NCI-H82 treated with DMSO at 0.1 percent for 48 hours (cell line): ENCODE measurements at regions not wholly inside any gene's neighbourhood (a gene's known extent, or its start where the extent isn't known, plus 50 kb on each side); places are given as distances from the start of the nearest gene placed in this dataset.

Source experiments
- DNase-seq: peaks from one replicate; lab custom pipeline; 2025; ENCODE audit not compliant: unreplicated experiment; lab: John Stamatoyannopoulos, UW

DNA sequence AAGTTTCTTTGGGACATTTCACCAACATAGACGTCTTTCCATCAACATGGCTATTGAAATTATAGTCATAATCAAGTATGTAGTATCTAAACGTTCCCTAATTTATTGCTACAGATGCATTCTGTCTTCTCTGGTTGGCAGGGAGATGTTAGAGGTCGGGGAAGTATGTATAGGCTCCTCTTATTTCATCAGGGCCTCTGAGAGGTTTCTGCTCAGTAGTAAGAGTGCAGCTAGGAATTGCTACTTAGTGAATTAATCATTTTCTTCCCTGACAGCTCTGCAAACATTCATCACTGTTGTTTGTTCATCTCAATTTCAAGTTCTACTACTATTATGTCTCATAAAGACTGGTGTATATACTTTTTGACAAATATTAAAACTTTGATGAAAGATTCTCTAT is 309.7 kb upstream of the NR2F2 start:
- DNase-seq, result no peak

DNA sequence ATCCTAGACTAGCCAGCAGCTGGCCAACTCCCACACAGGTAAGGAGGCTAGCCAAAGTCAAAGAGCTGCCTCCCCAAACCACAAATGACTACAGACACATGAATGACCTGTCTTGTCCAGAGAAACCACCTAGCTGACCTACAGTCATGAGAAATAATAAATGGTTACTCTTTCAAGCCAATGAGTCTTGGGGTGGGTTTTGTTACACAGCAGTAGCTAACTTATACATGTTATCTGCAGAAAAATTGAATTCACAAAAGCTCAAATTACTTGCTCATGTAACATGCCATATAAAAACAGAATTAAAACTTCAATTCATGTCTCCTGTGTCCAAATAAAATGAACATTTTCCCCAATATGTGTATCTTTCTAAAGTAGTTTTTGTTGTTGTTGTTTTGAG is 307.4 kb upstream of the NR2F2 start:
- DNase-seq, result no peak

DNA sequence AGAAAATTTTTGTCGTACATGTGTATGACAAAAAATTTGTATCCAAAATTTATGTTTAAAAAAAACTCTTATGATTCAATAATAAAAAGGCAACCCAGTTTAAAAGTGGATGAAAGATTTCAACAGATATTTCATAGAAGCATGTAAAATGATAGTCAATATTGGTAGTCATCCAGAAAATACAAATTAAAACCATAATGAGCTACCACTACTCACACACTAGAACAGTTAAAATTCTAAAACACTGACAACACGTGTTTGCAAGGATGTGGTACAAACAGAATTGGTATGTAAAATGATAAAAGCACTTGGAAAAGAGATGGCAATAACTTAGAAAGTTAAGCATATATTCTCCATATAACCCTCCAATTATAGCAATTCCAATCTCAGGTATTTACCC is 303.0 kb upstream of the NR2F2 start:
- no peak for DNase-seq

DNA sequence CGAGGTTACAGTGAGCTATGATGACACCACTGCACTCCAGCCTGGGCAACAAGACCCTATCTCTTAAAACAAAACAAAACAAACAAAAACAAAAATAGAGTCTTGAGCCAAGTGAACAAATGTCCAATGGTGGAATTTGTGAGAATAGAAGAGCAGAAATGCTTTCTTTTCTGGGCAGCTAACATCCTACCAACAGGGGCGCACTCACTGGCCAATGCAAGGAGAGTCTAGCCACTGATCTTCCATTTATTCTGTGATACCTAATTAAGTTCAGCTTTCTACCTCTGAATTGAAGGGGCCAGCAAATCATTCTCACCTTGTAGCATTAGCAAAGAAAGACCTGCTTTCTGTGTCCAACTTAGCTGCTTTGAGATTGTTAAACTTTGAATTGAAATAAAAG is 301.9 kb upstream of the NR2F2 start:
- DNase-seq, result no peak

DNA sequence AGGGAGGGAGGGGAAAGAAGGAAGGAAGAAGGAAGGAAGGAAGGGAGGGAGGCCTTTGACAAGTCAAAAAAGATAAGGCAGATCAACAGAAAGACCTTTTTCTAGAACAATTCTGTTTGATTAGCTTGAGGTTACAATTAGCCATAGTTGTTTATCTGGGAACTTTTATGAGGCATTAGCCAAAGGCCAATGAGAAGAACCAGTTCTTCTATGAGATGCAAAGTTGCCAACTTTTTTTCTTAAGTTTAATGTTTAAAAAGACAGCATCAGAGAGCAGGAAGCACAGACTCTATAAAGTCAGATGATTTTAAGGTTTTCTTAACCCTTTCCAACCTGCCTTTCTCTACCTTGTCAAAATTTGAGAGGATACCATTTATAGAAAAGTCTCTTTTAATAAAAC is 301.3 kb upstream of the NR2F2 start:
- DNase-seq, result no peak

DNA sequence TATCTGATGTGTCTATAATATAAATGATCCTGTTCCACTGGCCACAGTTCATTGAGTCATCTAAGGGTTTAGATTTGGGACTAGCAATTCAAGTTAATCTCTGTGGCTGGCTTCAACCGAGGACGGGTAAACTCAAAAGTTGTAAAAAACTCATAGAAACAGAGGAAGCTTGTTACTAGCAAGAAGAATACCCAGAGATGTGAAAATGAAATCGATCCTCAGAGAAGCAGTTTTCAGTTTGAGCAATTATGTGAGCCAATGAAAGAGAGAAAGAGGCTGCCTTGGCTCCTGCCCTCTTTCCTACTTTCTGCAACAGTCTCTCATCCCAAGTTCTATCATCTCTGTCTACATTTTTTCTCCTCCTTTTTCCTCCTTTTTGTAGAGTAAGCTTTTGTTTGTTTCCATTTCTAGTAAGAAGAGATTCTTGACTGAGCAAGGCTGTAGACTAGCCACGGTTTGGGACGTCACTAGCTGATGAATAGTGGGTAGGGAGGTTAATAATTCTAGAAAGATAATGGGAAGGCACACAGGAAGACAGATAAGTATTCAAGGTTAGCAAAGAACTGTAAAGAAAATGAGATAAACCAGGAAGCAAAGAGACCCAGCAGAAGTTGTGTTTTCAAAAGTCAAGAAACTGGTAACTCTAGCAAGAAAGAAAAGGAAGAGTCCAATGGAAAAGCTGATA is 298.9 kb upstream of the NR2F2 start:
- DNase-seq, result no peak

DNA sequence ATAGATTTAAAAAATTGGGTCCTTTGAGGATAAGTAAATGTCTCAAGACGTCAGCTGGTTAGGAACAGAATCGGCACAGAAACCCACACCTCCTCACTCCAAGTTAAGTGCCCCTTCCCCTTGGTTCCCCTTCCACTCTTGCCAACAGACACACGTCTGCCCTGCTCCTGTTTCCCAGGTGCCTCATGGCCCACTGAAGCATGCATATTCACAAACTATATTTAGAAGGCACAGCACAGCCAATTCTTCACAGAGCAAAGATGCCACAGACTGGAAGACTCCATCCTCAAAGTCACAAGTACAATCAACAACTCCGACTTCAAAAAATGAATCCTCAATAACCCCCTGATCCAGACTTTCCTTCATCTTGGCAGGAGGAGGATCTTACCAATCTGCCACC is 295.4 kb upstream of the NR2F2 start:
- no peak for DNase-seq

DNA sequence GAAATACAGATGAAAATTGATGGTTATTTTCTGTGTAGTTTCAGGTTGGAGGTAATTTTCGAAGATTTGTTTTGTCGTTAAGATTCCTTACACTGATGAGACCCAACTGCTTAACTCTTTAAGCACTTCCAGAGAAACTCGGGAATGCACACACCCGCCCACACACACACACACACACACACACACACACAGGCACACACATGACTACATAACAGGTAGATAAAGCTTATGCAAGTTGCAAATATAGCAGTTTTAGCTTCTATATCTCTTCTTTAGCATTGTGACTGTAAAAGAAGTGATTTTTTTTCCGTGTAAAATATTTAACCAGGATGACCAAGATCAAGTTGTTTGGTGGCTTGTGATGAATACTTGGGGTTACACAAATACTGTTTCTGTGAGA is 294.9 kb upstream of the NR2F2 start:
- no peak for DNase-seq

DNA sequence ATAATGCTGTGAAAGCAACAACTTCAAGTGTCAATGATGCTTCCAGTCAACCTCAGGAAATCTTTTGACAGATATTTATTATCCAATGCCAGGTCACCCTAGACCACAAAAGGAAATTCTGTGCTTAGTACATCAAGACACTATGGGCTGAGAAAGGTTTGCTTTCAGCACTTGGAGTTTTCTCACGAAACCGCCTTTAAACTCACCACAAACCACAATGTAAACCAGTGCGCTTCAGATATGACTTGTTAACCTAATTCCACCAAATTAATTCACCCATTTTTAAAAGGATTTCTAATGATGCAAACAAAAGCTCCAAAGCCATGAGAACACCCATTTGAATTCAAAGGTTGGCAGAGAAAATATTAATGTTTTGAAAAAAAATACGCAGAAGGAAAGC is 292.9 kb upstream of the NR2F2 start:
- no peak for DNase-seq

DNA sequence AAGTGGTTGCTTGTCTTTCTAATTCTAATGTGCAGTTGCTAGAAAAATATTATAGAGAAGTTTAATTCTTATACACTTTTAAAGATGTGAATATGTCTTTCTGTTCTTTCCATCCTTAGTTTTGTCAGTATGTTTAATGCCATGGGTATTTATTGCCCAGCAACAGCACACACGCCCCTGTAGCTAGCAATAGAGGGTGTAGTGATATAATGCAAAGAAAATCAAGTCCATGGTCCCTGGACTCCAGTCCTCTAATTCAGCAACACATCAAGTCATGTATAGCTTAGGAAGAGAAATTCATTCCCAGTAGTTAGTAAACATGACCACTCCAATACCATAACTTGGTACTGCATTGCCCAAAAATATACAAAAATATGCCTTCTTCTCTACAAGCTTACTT is 292.4 kb upstream of the NR2F2 start:
- no peak for DNase-seq

DNA sequence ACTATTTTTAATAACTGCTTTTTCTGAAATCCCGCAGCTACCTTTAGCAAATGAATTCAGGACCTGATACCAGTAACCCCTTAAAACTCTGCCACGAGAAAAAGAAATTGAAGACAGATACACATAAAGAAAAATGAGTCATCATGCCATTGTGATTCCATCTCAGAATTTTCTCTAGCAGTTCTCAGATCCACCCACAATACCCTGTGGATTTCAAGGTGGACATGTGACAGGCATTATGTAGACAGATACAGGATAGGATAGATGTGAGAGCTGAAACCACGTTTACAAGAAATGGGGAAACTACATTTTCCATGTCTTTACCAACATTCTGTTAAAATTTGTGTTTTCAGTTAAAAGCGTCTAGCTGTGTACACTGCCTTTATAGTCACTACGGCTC is 291.9 kb upstream of the NR2F2 start:
- no peak for DNase-seq

DNA sequence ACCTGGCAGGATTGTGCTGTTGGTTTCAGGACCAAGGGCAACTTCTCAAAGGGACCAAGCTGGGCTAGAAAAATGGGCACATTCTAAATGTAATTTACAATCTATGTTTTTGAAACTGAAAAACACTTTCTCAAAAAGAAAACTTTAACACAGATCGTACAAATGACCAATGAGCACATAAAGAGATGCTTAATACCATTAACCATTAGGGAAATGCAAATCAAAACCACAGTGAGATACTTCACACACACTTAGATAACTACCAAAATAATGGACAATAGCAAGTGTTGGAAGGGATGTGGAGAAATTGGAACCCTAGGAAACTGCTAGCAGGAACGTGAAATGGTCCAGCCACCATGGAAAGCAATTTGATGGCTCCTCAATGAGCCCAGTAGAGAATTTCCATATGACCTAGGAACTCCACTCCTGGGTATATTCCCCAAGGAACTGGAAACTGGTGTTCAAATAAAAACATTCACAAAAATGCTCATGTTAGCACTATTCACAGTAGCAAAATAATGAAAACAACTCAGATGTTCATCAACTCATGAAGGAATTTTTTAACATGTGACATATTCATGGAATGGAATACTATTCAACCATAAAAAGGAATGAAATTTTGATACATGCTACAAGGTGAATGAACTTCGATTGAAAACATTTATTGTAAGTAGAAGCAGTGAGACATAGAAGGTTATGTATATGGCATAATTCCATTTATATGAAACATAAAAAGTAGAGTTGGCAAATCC is 288.3 kb upstream of the NR2F2 start:
- no peak for DNase-seq

DNA sequence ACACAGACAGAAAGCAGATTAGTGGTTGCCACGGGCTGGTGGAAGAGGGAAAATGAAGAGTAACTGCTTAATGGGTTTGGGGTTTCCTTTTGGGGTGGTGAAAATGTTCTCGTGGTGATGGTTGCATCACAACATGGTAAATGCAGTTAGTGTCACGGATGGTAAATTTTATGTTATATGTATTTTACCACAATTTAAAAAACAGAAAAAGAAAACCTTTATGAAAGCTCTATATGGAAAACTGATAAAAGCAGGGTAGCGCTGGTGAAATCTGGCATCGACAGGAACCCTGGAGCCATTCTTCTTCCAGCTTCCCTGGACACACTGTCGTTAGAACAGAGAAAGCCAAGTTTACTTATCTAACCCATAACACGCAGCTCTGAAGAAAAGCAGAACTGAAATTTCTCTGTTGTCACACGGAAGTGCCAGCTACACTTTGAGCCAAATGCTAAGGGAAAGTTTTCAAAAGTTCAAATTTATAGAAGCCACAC is 287.7 kb upstream of the NR2F2 start:
- DNase-seq, result no peak

DNA sequence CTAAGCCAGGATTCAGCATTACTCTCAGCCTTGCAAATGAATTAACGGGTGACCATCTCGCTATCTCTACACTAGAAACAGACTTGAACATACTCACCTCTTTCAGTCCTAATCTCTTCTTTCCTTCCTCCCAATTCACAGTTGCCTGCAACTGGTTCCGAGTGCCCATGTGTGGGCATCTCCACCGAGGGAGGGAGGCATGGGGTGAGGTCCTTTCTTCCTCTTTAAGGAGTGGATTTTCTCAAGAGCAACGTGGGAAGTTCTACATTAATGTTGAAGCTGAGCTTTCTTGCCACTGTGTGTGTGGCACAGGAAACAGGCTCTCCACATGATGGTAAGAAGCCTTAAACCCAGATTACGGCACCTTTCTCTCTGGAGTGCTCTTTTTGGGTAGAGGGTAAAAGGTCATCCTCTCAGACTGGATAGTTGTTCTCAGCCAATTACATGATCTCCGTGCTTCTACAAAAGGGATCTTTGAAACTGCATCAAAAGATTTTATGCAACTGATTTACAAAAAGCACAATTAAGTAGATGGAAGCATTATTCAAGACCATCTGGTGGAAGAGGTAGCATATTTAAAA is 286.8 kb upstream of the NR2F2 start:
- DNase-seq, result no peak

DNA sequence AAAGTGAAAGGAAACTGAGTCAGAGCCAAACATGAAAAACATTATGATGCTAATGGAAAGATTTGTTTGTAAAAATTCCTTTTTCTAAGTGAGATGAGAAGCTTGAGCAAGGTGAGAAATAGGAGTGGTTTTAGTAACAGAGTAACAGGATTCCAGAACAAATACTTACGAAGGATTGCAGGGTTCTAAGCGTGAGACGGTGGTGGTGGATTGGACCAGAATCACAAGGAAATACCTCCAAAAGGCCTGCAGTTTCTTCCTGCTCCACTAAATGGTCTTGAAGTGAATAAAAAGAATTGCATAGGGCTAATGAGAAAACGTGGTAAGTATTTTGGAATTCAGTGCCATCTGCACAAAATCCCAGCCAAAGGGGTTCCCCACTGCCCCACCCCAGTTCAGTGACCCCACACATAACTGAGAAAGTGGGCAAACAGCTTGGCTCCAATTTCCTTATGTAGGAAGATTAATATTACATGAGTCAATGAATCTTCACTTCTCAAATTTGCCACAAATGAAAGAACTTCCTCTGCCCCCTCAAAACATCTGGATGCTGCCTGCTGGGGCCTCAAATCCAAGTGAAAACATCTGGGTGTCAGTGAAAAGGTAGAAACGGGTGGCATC is 283.8 kb upstream of the NR2F2 start:
- DNase-seq, result no peak

DNA sequence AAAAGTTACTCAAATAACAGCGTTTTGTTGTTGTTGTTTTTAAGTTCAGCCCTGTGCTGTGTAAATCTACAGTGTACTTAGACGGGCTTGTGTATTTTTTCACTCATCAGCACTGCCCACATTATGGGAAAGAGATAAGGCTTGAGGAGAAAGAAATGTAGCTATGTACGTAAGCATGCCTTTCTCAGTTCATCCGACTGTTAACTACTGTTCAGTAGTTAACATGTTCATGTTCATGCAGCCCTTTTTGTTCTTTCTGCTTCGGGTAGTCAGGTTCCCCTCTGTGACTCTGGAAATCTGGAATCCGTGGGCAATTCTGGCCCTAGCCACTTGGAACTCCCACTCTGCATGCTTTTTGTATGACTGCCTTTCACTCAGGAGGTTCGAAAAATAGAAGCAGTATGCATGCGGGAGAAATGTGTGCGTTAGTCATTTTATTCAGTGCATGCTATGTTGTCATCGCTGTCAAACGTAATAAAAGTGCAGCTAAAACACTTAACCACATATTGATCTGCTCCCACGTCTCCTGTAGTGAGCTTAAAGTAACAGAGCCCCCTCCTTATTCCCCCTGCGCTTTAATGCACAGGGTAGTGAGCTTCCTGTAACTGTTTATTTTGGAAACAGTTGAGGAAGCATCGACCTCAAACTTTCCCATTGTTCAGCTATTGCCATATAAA is 283.1 kb upstream of the NR2F2 start:
- no peak for DNase-seq

DNA sequence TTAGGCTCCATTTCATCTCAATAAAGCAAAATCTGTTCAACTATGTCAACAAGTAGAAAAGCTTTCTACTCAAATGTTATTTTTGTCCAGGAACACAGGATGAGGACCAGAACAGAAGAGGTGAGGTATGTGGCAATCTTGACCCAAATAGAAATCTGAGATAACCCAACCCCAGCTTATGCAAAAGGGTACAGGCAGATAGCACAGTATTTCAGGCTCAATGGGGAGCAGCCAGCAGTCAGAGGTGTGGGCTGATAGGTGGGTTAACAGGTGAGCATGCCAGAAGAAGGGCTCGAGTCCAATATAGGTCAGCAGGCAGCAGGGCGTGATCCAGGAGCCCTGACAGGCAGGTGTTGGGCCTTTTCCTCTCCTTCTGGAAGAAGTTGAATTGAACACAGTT is 281.2 kb upstream of the NR2F2 start:
- no peak for DNase-seq

DNA sequence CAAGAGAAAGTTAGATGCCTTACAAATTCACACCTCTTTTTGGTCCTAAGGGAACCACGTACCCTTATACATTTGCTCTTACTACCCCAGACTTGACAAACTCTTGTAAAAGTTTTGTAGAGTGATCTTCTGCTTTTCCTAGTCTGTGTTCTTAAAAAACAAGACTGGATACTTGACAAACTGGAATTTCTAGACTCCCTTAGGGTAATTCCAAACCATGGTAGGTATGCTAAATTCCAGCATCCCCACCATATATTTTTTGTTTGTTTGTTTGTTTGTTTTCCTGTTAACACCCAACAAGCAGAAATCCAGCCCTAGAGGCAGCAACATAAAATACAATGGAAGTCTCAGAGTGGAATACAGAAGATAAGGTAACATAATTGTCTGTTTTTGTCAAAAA is 280.7 kb upstream of the NR2F2 start:
- no peak for DNase-seq

DNA sequence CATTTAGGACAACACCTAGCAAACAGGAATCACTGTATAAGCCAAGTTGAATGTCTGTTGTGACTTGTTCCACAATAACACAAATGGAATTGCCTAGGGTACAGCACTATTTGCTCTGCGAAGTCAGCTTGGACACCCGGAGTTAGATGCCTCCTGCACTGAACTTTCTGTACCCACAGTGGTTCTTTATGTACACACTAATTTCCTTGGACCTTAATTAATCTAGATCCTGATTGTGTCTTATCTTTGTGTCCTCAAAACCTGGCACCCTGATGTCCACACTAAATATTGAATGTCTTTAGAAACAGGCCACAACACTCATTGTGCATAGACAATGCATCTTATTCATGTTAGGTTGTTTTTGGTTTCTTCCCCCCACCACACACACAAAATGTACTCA is 278.9 kb upstream of the NR2F2 start:
- no peak for DNase-seq

DNA sequence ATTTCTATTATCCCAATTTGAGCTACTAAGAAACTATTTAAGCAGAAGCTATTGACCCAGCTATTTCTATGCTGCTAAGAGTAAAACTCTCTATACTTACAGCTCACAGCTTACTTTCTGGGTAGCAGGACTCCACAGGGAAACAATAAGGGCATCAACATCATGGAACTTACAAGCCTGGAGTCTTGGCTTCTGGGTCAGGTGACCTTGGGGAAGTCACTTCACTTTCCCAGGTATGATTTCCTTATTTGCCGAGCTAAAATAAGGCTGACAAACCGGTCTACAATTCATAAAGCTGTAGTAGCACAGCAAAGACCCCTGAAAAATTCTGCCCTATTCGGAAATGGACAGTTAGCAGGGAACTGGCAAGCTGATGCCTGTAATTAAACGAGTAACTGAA is 278.3 kb upstream of the NR2F2 start:
- no peak for DNase-seq

DNA sequence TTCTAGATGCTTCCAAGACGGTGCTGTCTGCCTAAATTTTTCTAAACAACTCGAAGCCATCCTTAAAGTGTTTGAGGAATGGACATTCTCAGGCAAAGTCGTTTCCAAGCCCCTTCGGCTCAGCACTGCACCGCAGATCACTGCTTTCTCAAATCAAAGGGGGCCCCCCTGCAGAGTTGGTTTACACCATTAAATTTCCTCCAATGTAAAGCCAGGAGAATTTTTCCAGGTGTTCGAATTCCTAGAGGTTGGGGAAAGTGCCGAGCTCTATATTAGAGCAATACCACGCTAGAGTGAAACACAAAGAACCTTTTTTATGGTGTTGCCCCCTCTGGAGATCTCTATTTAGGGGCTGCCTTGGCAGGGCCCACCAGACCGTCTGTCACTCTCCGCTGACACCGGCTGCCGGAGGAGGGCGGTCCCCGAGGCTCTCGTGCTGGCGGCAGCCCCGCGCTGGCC is 277.9 kb upstream of the NR2F2 start:
- no peak for DNase-seq
